Vagina (tissue), 2 donors: ENCODE measurements at regions not wholly inside any gene's neighbourhood (a gene's known extent, or its start where the extent isn't known, plus 50 kb on each side); places are given as distances from the start of the nearest gene placed in this dataset.
A peak's percentile ranks its signal among the peaks of the same experiment; 100 is the strongest.

Experiments used
- DNase-seq, 2 donors: peaks; one replicate each; pipeline ENCODE4 v3.0.0-alpha.2; 2017; ENCODE audit errors: extremely low spot score in 2 of 2
- H3K27ac ChIP-seq: fragments of 200-600 bp; sonication (generic); one replicate; pipeline ENCODE4 v1.5.1; 2019
- H3K27me3 ChIP-seq: fragments of 200-600 bp; sonication (generic); one replicate; pipeline ENCODE4 v1.5.1; 2019
- H3K36me3 ChIP-seq, 2 donors: fragments of 200-600 bp; sonication (generic); one replicate each; pipeline ENCODE4 v1.5.1; 2017 to 2019
- H3K4me1 ChIP-seq: fragments of 200-600 bp; sonication (generic); one replicate; pipeline ENCODE4 v1.5.1; 2019
- H3K4me3 ChIP-seq, 2 donors: fragments of 200-600 bp; sonication (generic); 1 replicate in 1 of 2; 2 replicates in 1 of 2; pipeline ENCODE4 v1.5.1; 2016 to 2019
- H3K9me3 ChIP-seq: fragments of 200-600 bp; sonication (generic); one replicate; pipeline ENCODE4 v1.5.1; 2019
- POLR2A ChIP-seq, 2 donors: fragments of 450-650 bp; IDR thresholded peaks; one replicate each; pipeline ENCODE4 v1.6.1; 2017; ENCODE audit warnings: antibody characterized with exemption in 2 of 2, mild to moderate bottlenecking in 2 of 2, moderate library complexity in 2 of 2
- POLR2AphosphoS5 ChIP-seq, 2 donors: sonication (generic); formaldehyde crosslinking; IDR thresholded peaks; one replicate each; pipeline ENCODE4 v1.9.0; 2017; ENCODE audit warnings: antibody characterized with exemption in 2 of 2, mild to moderate bottlenecking in 2 of 2, low read depth in 1 of 2; ENCODE audit not compliant: insufficient read depth in 1 of 2
- intact Hi-C: fragments of 100-400 bp; cut with DNase I; formaldehyde crosslinking; loops from one replicate; pipeline ENCODE4 v1.15.1; 2023
- TF ChIP-seq, protein P1 (sequence below), 3 experiments: fragments of 450-650 bp in 2 of 3; fragments of 200-600 bp in 1 of 3; sonication (generic) in 1 of 3; IDR thresholded peaks; one replicate each; pipeline ENCODE4 v1.5.1; 2017 to 2019; ENCODE audit warnings: antibody characterized with exemption in 3 of 3, mild to moderate bottlenecking in 2 of 3, moderate library complexity in 2 of 3

DNA sequence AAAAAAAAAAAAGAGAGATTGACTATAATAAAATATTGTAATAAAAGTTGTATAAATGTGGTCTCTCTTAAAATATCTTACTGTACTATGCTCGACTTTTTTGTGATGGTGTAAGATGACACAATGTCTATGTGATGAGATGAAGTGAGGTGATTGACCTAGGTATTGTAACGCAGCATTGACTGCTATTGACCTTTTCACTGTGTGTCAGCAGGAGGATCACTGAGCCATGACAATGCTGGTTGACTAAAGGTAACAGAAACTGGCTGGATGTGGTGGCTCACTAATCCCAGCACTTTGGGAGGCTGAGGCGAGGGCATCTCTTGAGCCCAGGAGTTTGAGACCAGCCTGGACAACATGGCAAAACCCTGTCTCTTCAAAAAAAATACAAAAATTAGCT is 78.6 kb upstream of the MYO10 start:
- Histone ChIP-seq H3K36me3 (no peaks in the 10 kb centered on the region), H3K27ac (no peak overlapping the region), H3K9me3 (no peaks in the 10 kb centered on the region), H3K4me3 (no peak overlapping the region), H3K4me1 (no peaks in the 10 kb centered on the region), H3K27me3 (no peaks in the 10 kb centered on the region)
- TF ChIP-seq, protein P1, sequence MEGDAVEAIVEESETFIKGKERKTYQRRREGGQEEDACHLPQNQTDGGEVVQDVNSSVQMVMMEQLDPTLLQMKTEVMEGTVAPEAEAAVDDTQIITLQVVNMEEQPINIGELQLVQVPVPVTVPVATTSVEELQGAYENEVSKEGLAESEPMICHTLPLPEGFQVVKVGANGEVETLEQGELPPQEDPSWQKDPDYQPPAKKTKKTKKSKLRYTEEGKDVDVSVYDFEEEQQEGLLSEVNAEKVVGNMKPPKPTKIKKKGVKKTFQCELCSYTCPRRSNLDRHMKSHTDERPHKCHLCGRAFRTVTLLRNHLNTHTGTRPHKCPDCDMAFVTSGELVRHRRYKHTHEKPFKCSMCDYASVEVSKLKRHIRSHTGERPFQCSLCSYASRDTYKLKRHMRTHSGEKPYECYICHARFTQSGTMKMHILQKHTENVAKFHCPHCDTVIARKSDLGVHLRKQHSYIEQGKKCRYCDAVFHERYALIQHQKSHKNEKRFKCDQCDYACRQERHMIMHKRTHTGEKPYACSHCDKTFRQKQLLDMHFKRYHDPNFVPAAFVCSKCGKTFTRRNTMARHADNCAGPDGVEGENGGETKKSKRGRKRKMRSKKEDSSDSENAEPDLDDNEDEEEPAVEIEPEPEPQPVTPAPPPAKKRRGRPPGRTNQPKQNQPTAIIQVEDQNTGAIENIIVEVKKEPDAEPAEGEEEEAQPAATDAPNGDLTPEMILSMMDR (IDR thresholded peaks at IDR 0.05): no peak
- TF ChIP-seq POLR2A (IDR thresholded peaks at IDR 0.05) (no peak), POLR2AphosphoS5 (IDR thresholded peaks at IDR 0.05; ENCODE audit: insufficient read depth in 1 of 2, low read depth in 1 of 2) (no peak)
- DNase-seq: no peak
- intact Hi-C loops: no loop called here

DNA sequence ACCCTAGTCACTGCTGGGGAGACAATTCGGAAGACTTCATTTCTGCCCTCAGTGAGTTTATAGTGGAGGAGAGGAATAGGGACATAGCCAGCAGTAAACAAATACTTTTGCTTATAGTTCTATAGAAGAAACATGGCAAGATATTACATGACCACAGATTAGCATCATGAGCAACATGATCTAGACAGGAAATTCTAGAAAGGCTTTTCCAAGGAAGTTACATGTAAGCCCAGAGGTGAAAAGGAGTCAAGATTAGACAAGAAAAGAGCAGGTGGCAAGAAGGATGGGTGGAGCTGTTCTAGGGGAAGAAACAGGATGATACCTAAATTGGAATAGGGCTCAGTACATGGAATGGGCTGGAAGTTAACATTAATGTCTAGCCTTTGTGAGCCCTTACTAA is 82.8 kb upstream of the MYO10 start:
- Histone ChIP-seq H3K4me1 (no peaks in the 10 kb centered on the region), H3K27me3 (no peaks in the 10 kb centered on the region), H3K36me3 (no peaks in the 10 kb centered on the region), H3K9me3 (no peaks in the 10 kb centered on the region), H3K27ac (no peak overlapping the region), H3K4me3 (no peak overlapping the region)
- DNase-seq: no peak
- TF ChIP-seq POLR2A (IDR thresholded peaks at IDR 0.05) (no peak), POLR2AphosphoS5 (IDR thresholded peaks at IDR 0.05; ENCODE audit: insufficient read depth in 1 of 2, low read depth in 1 of 2) (no peak)
- TF ChIP-seq, protein P1 (IDR thresholded peaks at IDR 0.05): no peak
- intact Hi-C loops: no loop called here

DNA sequence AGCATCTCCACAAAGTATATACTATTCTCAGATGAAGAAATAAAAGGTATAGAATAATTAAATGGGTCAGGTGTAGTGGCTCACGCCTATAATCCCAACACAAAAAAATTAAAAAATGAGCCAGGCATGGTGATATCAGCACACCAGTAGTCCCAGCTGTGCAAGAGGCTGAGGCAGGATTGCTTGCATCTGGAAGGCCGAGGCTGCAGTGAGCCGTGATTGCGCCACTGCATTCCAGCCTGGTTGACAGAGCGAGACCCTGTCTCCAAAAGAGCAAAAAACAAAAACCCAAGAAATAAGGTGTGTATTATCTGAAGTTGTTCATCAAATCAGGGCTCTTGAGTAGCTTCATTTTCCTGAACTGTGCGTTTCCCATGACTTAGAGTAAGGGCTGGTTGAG is 83.2 kb upstream of the MYO10 start:
- no peak overlapping the region for H3K27ac ChIP-seq
- no peaks in the 10 kb centered on the region for H3K27me3 ChIP-seq
- H3K36me3 ChIP-seq: no peaks in the 10 kb centered on the region
- intact Hi-C loops: no loop called here
- no peaks in the 10 kb centered on the region for H3K9me3 ChIP-seq
- TF ChIP-seq, protein P1 (IDR thresholded peaks at IDR 0.05): no peak
- no peak for TF ChIP-seq POLR2A (IDR thresholded peaks at IDR 0.05)
- TF ChIP-seq POLR2AphosphoS5 (IDR thresholded peaks at IDR 0.05; ENCODE audit: insufficient read depth in 1 of 2, low read depth in 1 of 2): no peak
- H3K4me1 ChIP-seq: no peaks in the 10 kb centered on the region
- H3K4me3 ChIP-seq: no peak overlapping the region
- no peak for DNase-seq

DNA sequence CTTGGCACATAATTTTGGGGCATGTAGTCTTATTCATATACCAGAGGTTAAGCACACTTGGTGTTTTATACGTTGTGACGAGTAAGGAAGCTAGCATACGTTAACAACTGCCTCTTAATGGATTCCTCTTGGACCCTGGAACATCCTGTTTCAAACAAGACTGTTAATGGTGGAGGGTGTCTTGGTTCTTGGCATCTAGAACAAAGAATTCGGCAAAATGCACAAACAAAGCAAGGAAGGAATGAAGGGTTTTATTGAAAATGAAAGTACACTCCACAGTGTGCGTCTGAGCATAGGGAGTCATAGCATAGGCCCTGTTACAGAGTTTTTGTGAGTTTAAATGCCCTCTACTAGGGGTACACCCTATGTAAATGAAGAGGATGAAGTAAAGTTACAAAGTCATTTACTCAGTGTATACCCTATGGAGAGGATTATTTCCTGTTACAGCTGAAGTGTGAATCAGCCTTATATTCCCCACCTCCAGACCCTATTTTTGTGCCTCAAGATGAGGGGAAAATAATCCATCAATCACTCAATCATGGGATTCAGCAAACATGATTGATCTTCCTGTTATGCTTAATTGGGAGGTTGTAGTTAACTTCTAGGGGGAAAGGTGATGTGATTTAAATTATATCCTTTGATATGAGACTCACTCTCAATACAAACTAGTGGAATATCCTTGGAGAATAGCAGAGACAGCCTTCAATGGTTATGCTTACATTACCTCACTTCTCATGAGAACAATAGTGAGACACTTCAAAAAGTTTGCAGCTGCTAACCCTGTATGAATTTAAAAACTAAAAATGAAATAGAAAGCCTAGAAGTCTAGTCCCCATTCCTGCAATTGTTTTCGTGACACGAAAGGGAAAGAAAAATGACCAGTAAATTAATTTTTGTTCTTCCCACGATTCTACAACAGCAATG is 84.9 kb upstream of the MYO10 start:
- no peak for DNase-seq
- H3K36me3 ChIP-seq: no peaks in the 10 kb centered on the region
- no peak overlapping the region for H3K4me3 ChIP-seq
- H3K9me3 ChIP-seq: no peaks in the 10 kb centered on the region
- H3K27ac ChIP-seq: peak overlapping the region; percentile 5
- intact Hi-C loops: no loop called here
- TF ChIP-seq POLR2A (IDR thresholded peaks at IDR 0.05) (no peak), POLR2AphosphoS5 (IDR thresholded peaks at IDR 0.05; ENCODE audit: insufficient read depth in 1 of 2, low read depth in 1 of 2) (no peak)
- TF ChIP-seq, protein P1 (IDR thresholded peaks at IDR 0.05): no peak
- H3K4me1 ChIP-seq: no peaks in the 10 kb centered on the region
- no peaks in the 10 kb centered on the region for H3K27me3 ChIP-seq

DNA sequence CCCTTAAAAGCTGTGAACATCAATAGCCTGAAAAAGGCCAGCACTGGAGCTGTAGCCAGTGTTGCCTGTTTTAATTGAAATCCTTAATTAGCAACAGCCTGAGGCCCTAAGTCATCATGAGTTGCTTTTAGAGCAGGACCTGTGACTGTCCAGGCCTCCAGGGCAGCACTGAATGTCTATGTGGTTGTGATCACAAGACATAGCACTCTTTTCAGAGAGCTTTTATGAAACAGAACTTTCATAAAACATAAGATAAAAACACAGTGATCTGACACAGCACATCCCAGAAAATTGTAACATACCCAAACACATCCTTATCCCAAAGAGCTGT is 85.5 kb upstream of the MYO10 start:
- TF ChIP-seq POLR2AphosphoS5 (IDR thresholded peaks at IDR 0.05; ENCODE audit: insufficient read depth in 1 of 2, low read depth in 1 of 2) (no peak), POLR2A (IDR thresholded peaks at IDR 0.05) (no peak)
- TF ChIP-seq, protein P1 (IDR thresholded peaks at IDR 0.05): no peak
- Histone ChIP-seq H3K4me1 (no peaks in the 10 kb centered on the region), H3K27me3 (no peaks in the 10 kb centered on the region), H3K27ac (no peak overlapping the region), H3K9me3 (no peaks in the 10 kb centered on the region), H3K36me3 (no peaks in the 10 kb centered on the region), H3K4me3 (no peak overlapping the region)
- DNase-seq: no peak
- intact Hi-C loops: no loop called here
